DND-41 (cell line): ENCODE measurements at regions not wholly inside any gene's neighbourhood (a gene's known extent, or its start where the extent isn't known, plus 50 kb on each side); places are given as distances from the start of the nearest gene placed in this dataset.

Experiments
- EZH2 ChIP-seq: IDR thresholded peaks from 3 replicates; pipeline ENCODE4 v1.6.1; 2012; ENCODE audit warnings: borderline replicate concordance, low read depth, mild to moderate bottlenecking, moderate library complexity, low read length, inconsistent platforms; ENCODE audit not compliant: severe bottlenecking
- TF ChIP-seq, protein P1 (sequence below): IDR thresholded peaks from 2 replicates; pipeline ENCODE4 v1.5.1; 2012; ENCODE audit warnings: borderline replicate concordance, low read length, moderate library complexity, mild to moderate bottlenecking; ENCODE audit not compliant: poor library complexity, severe bottlenecking; ENCODE audit errors: extremely low read depth

DNA sequence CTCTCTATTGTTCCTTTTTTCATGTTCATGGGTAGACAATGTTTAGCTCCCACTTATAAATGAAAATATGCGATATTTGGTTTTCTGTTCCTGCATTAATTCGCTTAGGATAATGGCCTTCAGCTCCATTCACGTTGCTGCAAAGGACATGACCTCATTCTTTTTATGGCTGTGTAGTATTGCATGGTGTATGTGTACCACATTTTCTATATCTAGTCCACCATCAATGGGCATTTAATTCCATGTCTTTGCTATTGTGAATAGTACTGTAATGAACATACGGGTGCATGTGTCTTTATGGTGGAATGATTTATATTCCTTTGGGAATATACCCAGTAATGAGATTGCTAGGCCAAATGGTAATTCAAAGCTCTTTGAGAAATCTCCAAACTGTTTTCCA lies 392.0 kb downstream of the EFNA5 start:
- TF ChIP-seq, protein P1, sequence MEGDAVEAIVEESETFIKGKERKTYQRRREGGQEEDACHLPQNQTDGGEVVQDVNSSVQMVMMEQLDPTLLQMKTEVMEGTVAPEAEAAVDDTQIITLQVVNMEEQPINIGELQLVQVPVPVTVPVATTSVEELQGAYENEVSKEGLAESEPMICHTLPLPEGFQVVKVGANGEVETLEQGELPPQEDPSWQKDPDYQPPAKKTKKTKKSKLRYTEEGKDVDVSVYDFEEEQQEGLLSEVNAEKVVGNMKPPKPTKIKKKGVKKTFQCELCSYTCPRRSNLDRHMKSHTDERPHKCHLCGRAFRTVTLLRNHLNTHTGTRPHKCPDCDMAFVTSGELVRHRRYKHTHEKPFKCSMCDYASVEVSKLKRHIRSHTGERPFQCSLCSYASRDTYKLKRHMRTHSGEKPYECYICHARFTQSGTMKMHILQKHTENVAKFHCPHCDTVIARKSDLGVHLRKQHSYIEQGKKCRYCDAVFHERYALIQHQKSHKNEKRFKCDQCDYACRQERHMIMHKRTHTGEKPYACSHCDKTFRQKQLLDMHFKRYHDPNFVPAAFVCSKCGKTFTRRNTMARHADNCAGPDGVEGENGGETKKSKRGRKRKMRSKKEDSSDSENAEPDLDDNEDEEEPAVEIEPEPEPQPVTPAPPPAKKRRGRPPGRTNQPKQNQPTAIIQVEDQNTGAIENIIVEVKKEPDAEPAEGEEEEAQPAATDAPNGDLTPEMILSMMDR: no peak
- TF ChIP-seq EZH2: no peak
